ENCODE measurements at regions not wholly inside any gene's neighbourhood (a gene's known extent, or its start where the extent isn't known, plus 50 kb on each side); places are given as distances from the start of the nearest gene placed in this dataset.
A peak's percentile ranks its signal among the peaks of the same experiment; 100 is the strongest.

GRCh38 chr6:81073318-81073717 is 679.2 kb downstream of the TENT5A start:
- Histone ChIP-seq H3K4me3 (ENCODE audit: low read length in 2 of 2) (no peak overlapping the region), H3K9me3 (replicated peaks in 1 of 2; ENCODE audit: control insufficient read depth in 2 of 2, insufficient read depth in 1 of 2, low read depth in 1 of 2, low read length in 2 of 2) (no peaks in the 10 kb centered on the region), H2BK120ac (ENCODE audit: low read depth, low read length) (no peak overlapping the region), H2AK5ac (ENCODE audit: low read depth, low read length) (no peak overlapping the region), H3K18ac (ENCODE audit: low read length) (no peak overlapping the region), H3K23ac (ENCODE audit: low read depth, low read length, poor library complexity) (no peak overlapping the region), H3K4ac (ENCODE audit: low read length) (no peak overlapping the region), H3K9ac (ENCODE audit: low read depth, low read length, poor library complexity) (no peak overlapping the region), H3K4me2 (ENCODE audit: insufficient read depth, low read length, poor library complexity, severe bottlenecking) (no peak overlapping the region), H3K79me1 (ENCODE audit: low read depth, low read length) (no peaks in the 10 kb centered on the region), H3K14ac (ENCODE audit: low read length) (no peak overlapping the region), H2BK5ac (ENCODE audit: low read length) (no peak overlapping the region), H2AFZ (ENCODE audit: low read length) (no peak overlapping the region), H3K27ac (replicated peaks; ENCODE audit: low read length) (no peak overlapping the region), H2BK15ac (ENCODE audit: low read length) (no peak overlapping the region), H3K27me3 (ENCODE audit: control insufficient read depth in 3 of 3, insufficient read depth in 3 of 3, low read depth in 1 of 3, low read length in 3 of 3) (no peaks in the 10 kb centered on the region), H2BK12ac (ENCODE audit: low read length) (no peak overlapping the region), H3K4me1 (ENCODE audit: control insufficient read depth in 2 of 2, insufficient read depth in 1 of 2, low read depth in 1 of 2, low read length in 2 of 2) (no peaks in the 10 kb centered on the region), H4K91ac (ENCODE audit: low read depth, low read length, poor library complexity) (no peak overlapping the region), H3K36me3 (replicated peaks in 1 of 2; ENCODE audit: control insufficient read depth in 2 of 2, insufficient read depth in 2 of 2, low read length in 2 of 2) (no peaks in the 10 kb centered on the region), H4K8ac (ENCODE audit: low read depth, low read length) (no peak overlapping the region)
- DNase-seq (ENCODE audit: low spot score), result no peak

DNA sequence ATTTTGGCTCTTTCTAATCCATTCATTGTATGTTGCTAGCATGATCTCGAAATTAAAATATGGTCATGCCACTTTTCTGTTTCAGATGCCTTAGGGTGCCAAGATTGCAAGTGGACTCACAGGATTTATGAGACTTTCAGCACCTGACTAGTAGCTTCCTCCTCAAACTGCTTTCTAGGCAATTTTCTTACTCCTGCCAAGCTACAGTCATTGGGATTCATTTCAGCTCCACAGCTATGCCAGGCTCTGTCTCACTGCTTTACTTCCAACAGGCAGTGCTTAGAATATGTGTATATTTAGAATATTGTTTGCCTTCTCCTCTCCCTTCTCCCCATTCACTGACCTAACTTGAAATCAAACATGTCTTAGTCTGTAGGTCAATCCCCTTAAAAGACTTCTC is 681.4 kb downstream of the TENT5A start:
- H2BK12ac ChIP-seq (ENCODE audit: low read length), result no peak overlapping the region
- H2BK5ac ChIP-seq (ENCODE audit: low read length), result no peak overlapping the region
- no peaks in the 10 kb centered on the region for H3K79me1 ChIP-seq (ENCODE audit: low read depth, low read length)
- no peaks in the 10 kb centered on the region for H3K4me1 ChIP-seq (ENCODE audit: control insufficient read depth in 2 of 2, insufficient read depth in 1 of 2, low read depth in 1 of 2, low read length in 2 of 2)
- no peaks in the 10 kb centered on the region for H3K36me3 ChIP-seq (replicated peaks in 1 of 2; ENCODE audit: control insufficient read depth in 2 of 2, insufficient read depth in 2 of 2, low read length in 2 of 2)
- no peak overlapping the region for H4K8ac ChIP-seq (ENCODE audit: low read depth, low read length)
- no peak overlapping the region for H2BK15ac ChIP-seq (ENCODE audit: low read length)
- H4K91ac ChIP-seq (ENCODE audit: low read depth, low read length, poor library complexity), result no peak overlapping the region
- no peak overlapping the region for H3K23ac ChIP-seq (ENCODE audit: low read depth, low read length, poor library complexity)
- no peak overlapping the region for H2AK5ac ChIP-seq (ENCODE audit: low read depth, low read length)
- H3K9me3 ChIP-seq (replicated peaks in 1 of 2; ENCODE audit: control insufficient read depth in 2 of 2, insufficient read depth in 1 of 2, low read depth in 1 of 2, low read length in 2 of 2), result no peaks in the 10 kb centered on the region
- H2AFZ ChIP-seq (ENCODE audit: low read length), result no peak overlapping the region
- no peak overlapping the region for H3K27ac ChIP-seq (replicated peaks; ENCODE audit: low read length)
- H3K4ac ChIP-seq (ENCODE audit: low read length), result no peak overlapping the region
- no CpG with 5 or more reads among the region's 1 CpG for WGBS, 2 donors (ENCODE audit: extremely low coverage in 2 of 2, insufficient read length in 2 of 2, insufficient replicate concordance in 1 of 2)
- no peak overlapping the region for H3K14ac ChIP-seq (ENCODE audit: low read length)
- no peak overlapping the region for H3K4me2 ChIP-seq (ENCODE audit: insufficient read depth, low read length, poor library complexity, severe bottlenecking)
- H3K27me3 ChIP-seq (ENCODE audit: control insufficient read depth in 3 of 3, insufficient read depth in 3 of 3, low read depth in 1 of 3, low read length in 3 of 3), result no peaks in the 10 kb centered on the region
- no peak for DNase-seq (ENCODE audit: low spot score)
- H3K4me3 ChIP-seq (ENCODE audit: low read length in 2 of 2), result no peak overlapping the region
- H2BK120ac ChIP-seq (ENCODE audit: low read depth, low read length), result no peak overlapping the region
- no peak overlapping the region for H3K18ac ChIP-seq (ENCODE audit: low read length)
- no peak overlapping the region for H3K9ac ChIP-seq (ENCODE audit: low read depth, low read length, poor library complexity)

GRCh38 chr6:81067057-81067456 is 685.4 kb downstream of the TENT5A start:
- H3K14ac ChIP-seq (ENCODE audit: low read length), result no peak overlapping the region
- H3K79me1 ChIP-seq (ENCODE audit: low read depth, low read length), result no peaks in the 10 kb centered on the region
- no peak overlapping the region for H4K8ac ChIP-seq (ENCODE audit: low read depth, low read length)
- no peaks in the 10 kb centered on the region for H3K9me3 ChIP-seq (replicated peaks in 1 of 2; ENCODE audit: control insufficient read depth in 2 of 2, insufficient read depth in 1 of 2, low read depth in 1 of 2, low read length in 2 of 2)
- no peak overlapping the region for H2AFZ ChIP-seq (ENCODE audit: low read length)
- no peak overlapping the region for H3K18ac ChIP-seq (ENCODE audit: low read length)
- H2BK5ac ChIP-seq (ENCODE audit: low read length), result no peak overlapping the region
- no peak overlapping the region for H2BK120ac ChIP-seq (ENCODE audit: low read depth, low read length)
- WGBS, 2 donors (ENCODE audit: extremely low coverage in 2 of 2, insufficient read length in 2 of 2, insufficient replicate concordance in 1 of 2), result no CpG with 5 or more reads among the region's 2 CpGs
- no peak overlapping the region for H3K4me3 ChIP-seq (ENCODE audit: low read length in 2 of 2)
- no peak overlapping the region for H4K91ac ChIP-seq (ENCODE audit: low read depth, low read length, poor library complexity)
- no peaks in the 10 kb centered on the region for H3K36me3 ChIP-seq (replicated peaks in 1 of 2; ENCODE audit: control insufficient read depth in 2 of 2, insufficient read depth in 2 of 2, low read length in 2 of 2)
- no peak overlapping the region for H2BK15ac ChIP-seq (ENCODE audit: low read length)
- H3K4ac ChIP-seq (ENCODE audit: low read length), result no peak overlapping the region
- no peak overlapping the region for H3K27ac ChIP-seq (replicated peaks; ENCODE audit: low read length)
- no peak overlapping the region for H2AK5ac ChIP-seq (ENCODE audit: low read depth, low read length)
- H3K27me3 ChIP-seq (ENCODE audit: control insufficient read depth in 3 of 3, insufficient read depth in 3 of 3, low read depth in 1 of 3, low read length in 3 of 3), result no peaks in the 10 kb centered on the region
- no peaks in the 10 kb centered on the region for H3K4me1 ChIP-seq (ENCODE audit: control insufficient read depth in 2 of 2, insufficient read depth in 1 of 2, low read depth in 1 of 2, low read length in 2 of 2)
- H3K9ac ChIP-seq (ENCODE audit: low read depth, low read length, poor library complexity), result no peak overlapping the region
- no peak for DNase-seq (ENCODE audit: low spot score)
- no peak overlapping the region for H3K4me2 ChIP-seq (ENCODE audit: insufficient read depth, low read length, poor library complexity, severe bottlenecking)
- H3K23ac ChIP-seq (ENCODE audit: low read depth, low read length, poor library complexity), result no peak overlapping the region
- no peak overlapping the region for H2BK12ac ChIP-seq (ENCODE audit: low read length)

DNA sequence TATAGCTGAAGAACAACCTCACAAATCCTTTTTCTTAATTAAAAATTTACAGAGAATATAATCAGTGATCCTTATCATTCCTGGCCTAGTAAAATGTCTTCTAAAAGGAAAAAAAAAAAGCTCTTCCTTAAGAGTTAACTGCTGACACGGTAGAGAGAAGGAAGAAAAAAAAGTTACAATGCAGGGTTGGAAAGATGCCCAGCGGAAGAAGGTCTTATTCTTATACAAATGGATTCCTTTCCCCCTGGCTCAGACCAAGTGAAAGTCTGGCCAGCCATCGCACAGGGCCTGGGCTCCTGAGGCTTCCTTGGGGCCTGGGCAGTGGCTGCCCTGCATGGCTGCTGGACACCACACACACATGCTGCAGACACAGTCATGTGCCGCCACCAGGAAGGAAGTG is 688.6 kb downstream of the TENT5A start:
- Histone ChIP-seq H3K4me3 (ENCODE audit: low read length in 2 of 2) (no peak overlapping the region), H3K36me3 (replicated peaks in 1 of 2; ENCODE audit: control insufficient read depth in 2 of 2, insufficient read depth in 2 of 2, low read length in 2 of 2) (no peaks in the 10 kb centered on the region), H2BK120ac (ENCODE audit: low read depth, low read length) (no peak overlapping the region), H3K9ac (ENCODE audit: low read depth, low read length, poor library complexity) (no peak overlapping the region), H3K18ac (ENCODE audit: low read length) (no peak overlapping the region), H3K4me1 (ENCODE audit: control insufficient read depth in 2 of 2, insufficient read depth in 1 of 2, low read depth in 1 of 2, low read length in 2 of 2) (no peaks in the 10 kb centered on the region), H3K79me1 (ENCODE audit: low read depth, low read length) (no peaks in the 10 kb centered on the region), H4K8ac (ENCODE audit: low read depth, low read length) (no peak overlapping the region), H3K9me3 (replicated peaks in 1 of 2; ENCODE audit: control insufficient read depth in 2 of 2, insufficient read depth in 1 of 2, low read depth in 1 of 2, low read length in 2 of 2) (no peaks in the 10 kb centered on the region), H3K27me3 (ENCODE audit: control insufficient read depth in 3 of 3, insufficient read depth in 3 of 3, low read depth in 1 of 3, low read length in 3 of 3) (no peaks in the 10 kb centered on the region), H2BK15ac (ENCODE audit: low read length) (no peak overlapping the region), H2AK5ac (ENCODE audit: low read depth, low read length) (no peak overlapping the region), H4K91ac (ENCODE audit: low read depth, low read length, poor library complexity) (no peak overlapping the region), H2BK5ac (ENCODE audit: low read length) (no peak overlapping the region), H3K4ac (ENCODE audit: low read length) (no peak overlapping the region), H3K14ac (ENCODE audit: low read length) (no peak overlapping the region), H3K4me2 (ENCODE audit: insufficient read depth, low read length, poor library complexity, severe bottlenecking) (no peak overlapping the region), H3K23ac (ENCODE audit: low read depth, low read length, poor library complexity) (no peak overlapping the region), H2AFZ (ENCODE audit: low read length) (peak overlapping the region; percentile 38), H3K27ac (replicated peaks; ENCODE audit: low read length) (no peak overlapping the region), H2BK12ac (ENCODE audit: low read length) (no peak overlapping the region)
- WGBS, 2 donors (ENCODE audit: extremely low coverage in 2 of 2, insufficient read length in 2 of 2, insufficient replicate concordance in 1 of 2), result no CpG with 5 or more reads among the region's 4 CpGs
- no peak for DNase-seq (ENCODE audit: low spot score)

All from neuronal stem cell (in vitro differentiated cells).